Ovary (tissue), 7 donors: ENCODE measurements at regions not wholly inside any gene's neighbourhood (a gene's known extent, or its start where the extent isn't known, plus 50 kb on each side); places are given as distances from the start of the nearest gene placed in this dataset.

Experiments
- DNase-seq, 5 donors: peaks; one replicate each; pipeline ENCODE4 v3.0.0-alpha.2; 2019 to 2020
- H3K27ac ChIP-seq, 2 donors: fragments of 200-600 bp; one replicate each; pipeline versions ENCODE4 v1.5.1 to v1.8.0; 2019 to 2022
- H3K27me3 ChIP-seq: fragments of 200-600 bp; one replicate; pipeline ENCODE4 v1.8.0; 2022
- H3K36me3 ChIP-seq: fragments of 200-600 bp; sonication (generic); one replicate; pipeline ENCODE4 v1.5.1; 2019
- H3K4me1 ChIP-seq: one replicate; pipeline ENCODE4 v1.8.1; 2013; ENCODE audit warnings: mild to moderate bottlenecking, moderate library complexity; ENCODE audit not compliant: insufficient read depth
- H3K4me3 ChIP-seq: fragments of 200-600 bp; sonication (generic); one replicate; pipeline ENCODE4 v1.5.1; 2017
- H3K9me3 ChIP-seq, 2 donors: fragments of 200-600 bp in 1 of 2; sonication (generic) in 1 of 2; one replicate each; pipeline versions ENCODE4 v1.5.1 to v1.8.1; 2013 to 2019; ENCODE audit warnings: mild to moderate bottlenecking in 1 of 2, moderate library complexity in 1 of 2
- EP300 ChIP-seq: sonication (generic); formaldehyde crosslinking; IDR thresholded peaks from one replicate; pipeline ENCODE4 v1.6.1; 2017; ENCODE audit warnings: antibody characterized with exemption
- POLR2A ChIP-seq: fragments of 450-650 bp; IDR thresholded peaks from one replicate; pipeline ENCODE4 v1.6.1; 2017; ENCODE audit warnings: antibody characterized with exemption, mild to moderate bottlenecking, moderate library complexity
- WGBS, 3 donors: extraction: QIAGEN DNeasy Blood & Tissue Kit in 1 of 3; methylation state at CpG; one replicate each; pipeline versions ENCODE4 v1.1.5 to v1.1.7; 2013 to 2017; 5-methylcytosine and 5-hydroxymethylcytosine counted together
- intact Hi-C, 4 donors: fragments of 100-400 bp; cut with DNase I; formaldehyde crosslinking; loops; one replicate each; pipeline versions ENCODE4 v1.11.0 to v1.15.1; 2022 to 2023
- TF ChIP-seq, protein P1 (sequence below), 3 donors: fragments of 450-650 bp in 2 of 3; fragments of 200-600 bp in 1 of 3; IDR thresholded peaks; one replicate each; pipeline versions ENCODE4 v1.5.1 to v1.8.0; 2016 to 2022; ENCODE audit warnings: antibody characterized with exemption in 3 of 3, mild to moderate bottlenecking in 1 of 3
- donor health status: DM: no; HTN: no; CAD: no; lungs with moderate emphysema.
- donor health status: DM: no; HTN: no; CAD: no.
- donor health status: Bipolar disorder and iron deficiency.
- donor health status: DM: no; HTN: no; CAD: no.
- donor health status: DM: yes; HTN: yes; CAD: no.

DNA sequence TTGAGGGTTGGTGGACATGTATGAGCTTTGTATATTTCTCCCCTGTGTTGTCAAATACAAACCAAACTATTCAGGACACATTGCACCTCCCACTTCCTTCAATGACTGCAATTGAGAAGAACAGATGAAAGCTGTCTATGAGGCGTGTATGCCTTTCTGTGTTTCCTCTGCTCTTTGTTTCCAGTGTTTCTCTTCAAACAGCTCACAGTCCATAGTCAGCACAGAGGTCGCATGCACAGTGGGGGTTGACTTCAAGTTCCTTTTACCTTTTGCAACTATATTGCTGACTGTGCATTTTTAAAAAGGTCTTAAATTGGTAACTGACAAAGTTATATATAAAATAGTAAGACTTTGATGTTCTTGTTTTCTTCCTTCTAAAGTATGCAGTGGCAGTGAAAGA is 957.8 kb downstream of the C4orf33 start:
- DNase-seq: no peak
- 42 to 54% (median 43%) methylated on average over 2 of the region's 2 CpGs for WGBS, 3 donors
- no peaks in the 10 kb centered on the region for H3K36me3 ChIP-seq
- no peaks in the 10 kb centered on the region for H3K27me3 ChIP-seq
- no peak overlapping the region for H3K4me3 ChIP-seq
- intact Hi-C loops: no loop called here
- H3K27ac ChIP-seq: no peak overlapping the region
- no peaks in the 10 kb centered on the region for H3K9me3 ChIP-seq
- no peaks in the 10 kb centered on the region for H3K4me1 ChIP-seq
- TF ChIP-seq, protein P1, sequence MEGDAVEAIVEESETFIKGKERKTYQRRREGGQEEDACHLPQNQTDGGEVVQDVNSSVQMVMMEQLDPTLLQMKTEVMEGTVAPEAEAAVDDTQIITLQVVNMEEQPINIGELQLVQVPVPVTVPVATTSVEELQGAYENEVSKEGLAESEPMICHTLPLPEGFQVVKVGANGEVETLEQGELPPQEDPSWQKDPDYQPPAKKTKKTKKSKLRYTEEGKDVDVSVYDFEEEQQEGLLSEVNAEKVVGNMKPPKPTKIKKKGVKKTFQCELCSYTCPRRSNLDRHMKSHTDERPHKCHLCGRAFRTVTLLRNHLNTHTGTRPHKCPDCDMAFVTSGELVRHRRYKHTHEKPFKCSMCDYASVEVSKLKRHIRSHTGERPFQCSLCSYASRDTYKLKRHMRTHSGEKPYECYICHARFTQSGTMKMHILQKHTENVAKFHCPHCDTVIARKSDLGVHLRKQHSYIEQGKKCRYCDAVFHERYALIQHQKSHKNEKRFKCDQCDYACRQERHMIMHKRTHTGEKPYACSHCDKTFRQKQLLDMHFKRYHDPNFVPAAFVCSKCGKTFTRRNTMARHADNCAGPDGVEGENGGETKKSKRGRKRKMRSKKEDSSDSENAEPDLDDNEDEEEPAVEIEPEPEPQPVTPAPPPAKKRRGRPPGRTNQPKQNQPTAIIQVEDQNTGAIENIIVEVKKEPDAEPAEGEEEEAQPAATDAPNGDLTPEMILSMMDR (IDR thresholded peaks at IDR 0.05): no peak
- no peak for TF ChIP-seq POLR2A
- no peak for TF ChIP-seq EP300

DNA sequence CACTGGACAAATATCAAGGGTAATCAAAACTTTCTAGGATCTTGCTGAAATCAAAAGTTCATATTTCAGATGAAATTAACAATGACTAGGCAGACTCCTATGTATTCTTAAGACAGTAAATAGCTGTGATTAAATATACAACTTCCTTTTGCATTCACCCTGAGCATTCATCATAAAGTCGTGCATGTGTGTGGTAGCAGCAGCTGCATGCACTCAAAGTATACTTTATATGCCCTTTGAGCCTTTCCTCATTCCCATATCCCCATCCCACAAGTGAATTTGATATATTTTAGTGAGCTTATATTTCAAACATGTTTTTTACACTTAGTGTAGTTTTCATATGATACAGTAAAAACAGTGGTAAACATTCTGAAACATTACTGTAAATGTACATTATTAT is 959.0 kb downstream of the C4orf33 start:
- intact Hi-C loops: no loop called here

DNA sequence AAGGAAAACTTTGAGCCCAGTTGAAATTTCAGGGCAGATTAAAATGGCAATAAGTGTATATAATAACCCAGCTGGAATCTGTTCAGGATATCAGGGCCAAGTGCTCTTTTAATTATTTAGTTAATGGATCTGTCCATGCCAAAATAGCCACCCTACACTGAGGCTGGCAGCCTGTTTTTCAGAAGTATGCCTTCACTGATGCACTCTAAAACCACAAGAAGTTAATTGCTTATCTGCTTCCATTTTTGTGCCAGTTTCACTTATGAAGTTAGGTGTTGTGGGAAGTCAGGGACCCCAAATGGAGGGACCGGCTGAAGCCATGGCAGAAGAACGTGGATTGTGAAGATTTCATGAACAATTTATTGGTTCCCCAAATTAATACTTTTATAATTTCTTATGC is 960.3 kb downstream of the C4orf33 start:
- Histone ChIP-seq H3K4me1 (no peaks in the 10 kb centered on the region), H3K36me3 (no peaks in the 10 kb centered on the region), H3K4me3 (no peak overlapping the region), H3K9me3 (no peaks in the 10 kb centered on the region), H3K27me3 (no peaks in the 10 kb centered on the region), H3K27ac (no peak overlapping the region)
- TF ChIP-seq EP300 (no peak), POLR2A (no peak)
- TF ChIP-seq, protein P1 (IDR thresholded peaks at IDR 0.05): no peak
- intact Hi-C loops: no loop called here
- DNase-seq: no peak
- WGBS, 3 donors: 42 to 95% (median 87%) methylated on average over 2 of the region's 2 CpGs

More for the DNA sequence above, 959.0 kb downstream of the C4orf33 start:
- DNase-seq: no peak
- Histone ChIP-seq H3K27ac (no peak overlapping the region), H3K36me3 (no peaks in the 10 kb centered on the region), H3K9me3 (no peaks in the 10 kb centered on the region), H3K4me1 (no peaks in the 10 kb centered on the region), H3K27me3 (no peaks in the 10 kb centered on the region), H3K4me3 (no peak overlapping the region)
- WGBS, 3 donors: 10 to 15% (median 13%) methylated on average over 1 of the region's 1 CpG
- TF ChIP-seq POLR2A (no peak), EP300 (no peak)
- TF ChIP-seq, protein P1 (IDR thresholded peaks at IDR 0.05): no peak

DNA sequence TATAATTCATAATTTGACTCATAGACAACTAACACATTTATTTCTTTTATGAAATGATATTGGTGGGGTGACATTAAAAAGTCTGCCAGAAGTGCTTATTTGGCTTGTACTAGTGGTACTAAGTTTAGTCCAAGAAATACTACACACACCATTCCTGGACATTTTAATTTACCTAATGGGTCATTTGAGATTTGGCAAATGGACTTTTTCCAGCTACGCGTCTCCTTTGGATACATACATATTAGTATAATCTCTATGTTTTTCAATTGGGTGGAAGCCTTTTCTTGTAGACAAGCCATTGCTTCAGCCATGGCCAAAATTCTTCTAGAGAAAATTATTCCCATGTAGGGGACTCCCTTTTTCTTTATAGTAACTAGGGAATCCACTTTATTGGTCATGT is 968.5 kb downstream of the C4orf33 start:
- 87 to 96% (median 95%) methylated on average over 2 of the region's 2 CpGs for WGBS, 3 donors
- Histone ChIP-seq H3K4me1 (no peaks in the 10 kb centered on the region), H3K4me3 (no peak overlapping the region), H3K9me3 (no peaks in the 10 kb centered on the region), H3K27me3 (no peaks in the 10 kb centered on the region), H3K27ac (no peak overlapping the region), H3K36me3 (no peaks in the 10 kb centered on the region)
- DNase-seq: no peak
- TF ChIP-seq, protein P1 (IDR thresholded peaks at IDR 0.05): no peak
- no peak for TF ChIP-seq POLR2A
- no peak for TF ChIP-seq EP300
- intact Hi-C loops: no loop called here

DNA sequence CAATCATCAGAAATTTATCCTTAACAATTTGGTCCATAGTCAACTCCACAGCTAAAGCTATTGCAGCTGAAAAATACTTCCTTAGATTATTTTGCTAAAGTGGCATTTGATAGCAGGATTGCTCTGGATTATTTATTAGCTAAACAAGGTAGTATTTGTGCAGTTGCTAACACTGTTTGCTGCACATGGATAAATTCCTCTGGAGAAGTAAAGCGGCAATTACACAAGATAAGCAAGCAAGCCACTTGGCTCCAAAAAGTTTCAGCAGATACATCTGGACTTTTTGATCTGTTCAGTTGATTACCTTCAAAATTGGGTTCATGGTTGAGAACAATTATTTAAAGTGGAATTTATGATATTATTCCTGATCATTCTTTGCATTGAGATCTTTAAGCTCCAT is 971.5 kb downstream of the C4orf33 start:
- DNase-seq: no peak
- 74 to 94% (median 81%) methylated on average over 1 of the region's 1 CpG for WGBS, 3 donors
- no peaks in the 10 kb centered on the region for H3K4me1 ChIP-seq
- TF ChIP-seq, protein P1 (IDR thresholded peaks at IDR 0.05): no peak
- TF ChIP-seq POLR2A: no peak
- no peak for TF ChIP-seq EP300
- H3K36me3 ChIP-seq: no peaks in the 10 kb centered on the region
- no peak overlapping the region for H3K4me3 ChIP-seq
- H3K27ac ChIP-seq: no peak overlapping the region
- H3K27me3 ChIP-seq: no peaks in the 10 kb centered on the region
- intact Hi-C loops: no loop called here
- H3K9me3 ChIP-seq: no peaks in the 10 kb centered on the region
